ENCODE measurements at regions not wholly inside any gene's neighbourhood (a gene's known extent, or its start where the extent isn't known, plus 50 kb on each side); places are given as distances from the start of the nearest gene placed in this dataset.
"Not testable (repeated sequence)": the region's sequence is repeated elsewhere in the genome, so short reads cannot be mapped to it uniquely, and the experiment has no call there.

DNA sequence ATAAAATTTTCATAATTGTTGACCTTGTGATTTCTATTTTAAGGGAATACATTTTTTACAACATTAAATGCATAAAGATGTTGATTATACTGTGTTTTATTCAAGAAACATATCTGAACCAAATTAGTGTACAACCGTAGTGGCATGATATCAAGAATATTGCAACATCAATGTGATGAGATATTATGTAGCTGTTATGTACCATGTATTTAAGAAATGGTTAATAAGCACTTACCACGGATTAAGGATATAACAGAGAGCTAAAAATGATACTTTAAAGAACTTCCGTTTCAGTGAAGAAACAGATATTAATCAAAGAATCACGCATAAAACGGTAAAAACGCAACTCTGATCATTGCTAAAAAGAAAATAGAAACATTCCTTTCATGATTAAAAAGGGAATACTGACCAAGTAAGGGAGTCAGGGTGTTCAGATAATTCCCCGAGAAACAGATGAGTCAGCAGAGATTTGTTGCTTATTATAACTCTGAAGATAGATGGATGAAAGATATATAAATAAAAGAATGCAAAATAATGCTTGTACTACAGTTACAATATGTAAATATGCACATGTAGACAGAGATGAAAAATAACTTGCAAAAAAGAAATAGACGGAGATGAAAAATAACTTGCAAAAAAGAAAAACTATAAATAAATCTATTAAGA is 281.9 kb upstream of the MAF start:
- no peak for DNase-seq

DNA sequence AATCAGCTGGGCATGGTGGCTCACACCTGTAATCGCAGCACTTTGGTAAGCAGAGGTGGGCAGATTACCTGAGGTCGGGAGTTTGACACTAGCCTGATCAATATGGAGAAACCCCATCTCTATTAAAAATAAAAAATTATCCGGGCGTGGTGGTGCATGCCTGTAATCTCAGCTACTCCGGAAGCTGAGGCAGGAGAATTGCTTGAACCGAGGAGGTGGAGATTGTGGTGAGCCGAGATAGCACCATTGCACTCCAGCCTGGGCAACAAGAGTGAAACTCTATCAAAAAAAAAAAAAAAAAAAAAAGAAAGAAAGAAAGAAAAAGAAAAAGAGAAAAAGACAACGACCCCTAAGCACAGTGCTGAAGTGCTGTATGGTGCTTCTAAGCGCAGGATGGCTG is 280.6 kb upstream of the MAF start:
- not testable (repeated sequence) for DNase-seq

DNA sequence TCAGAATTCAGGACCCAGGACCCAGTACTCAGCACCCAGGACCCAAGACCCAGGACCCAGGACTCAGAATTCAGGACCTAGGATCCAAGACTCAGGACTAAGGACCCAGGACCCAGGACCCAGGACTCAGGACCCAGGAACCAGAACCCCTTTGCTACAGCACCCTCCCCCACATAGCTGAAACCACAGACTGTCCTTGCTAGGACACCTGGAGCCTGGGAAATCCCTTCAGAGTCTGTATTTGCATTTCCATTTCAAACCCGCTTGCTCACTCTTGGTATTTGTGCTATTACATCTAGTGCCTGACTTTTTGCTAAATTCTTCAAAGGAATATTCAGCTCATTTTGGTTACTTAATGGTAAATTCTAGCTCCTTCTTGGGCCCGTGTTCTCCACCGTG is 275.8 kb upstream of the MAF start:
- no peak for DNase-seq

DNA sequence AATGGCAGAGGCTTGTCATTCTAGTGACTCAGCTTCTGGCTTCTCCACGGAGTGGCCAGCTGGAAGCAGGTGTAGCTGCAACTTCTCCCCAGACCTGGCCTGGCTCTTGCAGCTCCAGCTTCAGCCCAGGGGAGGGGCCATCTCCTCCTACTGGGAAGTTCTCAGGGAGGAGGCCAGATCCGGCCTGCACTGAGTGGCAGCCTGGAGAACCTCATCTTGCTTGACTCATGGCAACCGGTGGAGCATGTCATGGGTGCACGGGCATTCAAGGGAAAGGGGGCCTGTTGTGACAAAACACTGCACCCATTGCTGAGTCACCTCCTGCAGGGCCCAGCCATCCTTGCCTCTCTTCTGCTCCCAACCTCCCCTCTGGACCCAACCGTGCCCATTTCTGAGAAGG is 273.9 kb upstream of the MAF start:
- DNase-seq, result no peak

DNA sequence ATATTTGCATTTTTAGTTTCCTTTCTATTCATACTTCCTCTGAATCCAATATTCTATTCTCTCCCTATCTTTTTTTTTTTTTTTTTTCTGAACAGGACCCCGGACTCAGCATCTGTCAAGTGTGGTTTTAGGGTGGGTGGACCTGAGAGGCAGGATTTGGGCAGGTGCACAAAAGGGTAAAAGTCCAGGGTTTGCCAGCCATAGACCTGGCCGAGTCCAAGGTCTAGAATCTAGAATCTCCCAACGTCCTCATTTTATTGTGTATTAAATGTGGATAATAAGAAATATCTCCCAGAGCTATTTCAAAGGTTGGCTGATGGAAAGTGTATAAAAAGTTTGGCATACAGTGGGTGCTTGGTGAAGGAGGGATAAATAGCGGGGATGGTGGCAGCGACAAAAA is 273.3 kb upstream of the MAF start:
- no peak for DNase-seq

DNA sequence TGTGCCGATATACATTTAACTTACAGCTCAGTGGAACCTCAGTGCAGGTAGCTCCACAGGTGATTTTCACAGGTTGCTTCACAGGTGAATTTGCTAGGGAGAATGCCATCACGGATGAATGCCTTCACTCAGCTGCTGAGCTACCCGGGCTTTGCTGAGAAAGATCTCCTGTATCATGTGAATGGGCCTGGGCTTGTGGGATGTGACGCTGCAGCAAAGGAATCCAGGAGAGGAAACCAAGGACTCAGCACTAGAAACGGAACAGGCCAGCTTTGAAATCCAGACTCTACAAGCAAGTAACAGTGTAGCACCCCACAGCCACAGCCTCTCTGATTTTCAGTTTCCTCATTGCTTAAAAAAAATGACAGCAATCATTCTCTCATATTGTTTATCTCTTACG is 271.4 kb upstream of the MAF start:
- no peak for DNase-seq

DNA sequence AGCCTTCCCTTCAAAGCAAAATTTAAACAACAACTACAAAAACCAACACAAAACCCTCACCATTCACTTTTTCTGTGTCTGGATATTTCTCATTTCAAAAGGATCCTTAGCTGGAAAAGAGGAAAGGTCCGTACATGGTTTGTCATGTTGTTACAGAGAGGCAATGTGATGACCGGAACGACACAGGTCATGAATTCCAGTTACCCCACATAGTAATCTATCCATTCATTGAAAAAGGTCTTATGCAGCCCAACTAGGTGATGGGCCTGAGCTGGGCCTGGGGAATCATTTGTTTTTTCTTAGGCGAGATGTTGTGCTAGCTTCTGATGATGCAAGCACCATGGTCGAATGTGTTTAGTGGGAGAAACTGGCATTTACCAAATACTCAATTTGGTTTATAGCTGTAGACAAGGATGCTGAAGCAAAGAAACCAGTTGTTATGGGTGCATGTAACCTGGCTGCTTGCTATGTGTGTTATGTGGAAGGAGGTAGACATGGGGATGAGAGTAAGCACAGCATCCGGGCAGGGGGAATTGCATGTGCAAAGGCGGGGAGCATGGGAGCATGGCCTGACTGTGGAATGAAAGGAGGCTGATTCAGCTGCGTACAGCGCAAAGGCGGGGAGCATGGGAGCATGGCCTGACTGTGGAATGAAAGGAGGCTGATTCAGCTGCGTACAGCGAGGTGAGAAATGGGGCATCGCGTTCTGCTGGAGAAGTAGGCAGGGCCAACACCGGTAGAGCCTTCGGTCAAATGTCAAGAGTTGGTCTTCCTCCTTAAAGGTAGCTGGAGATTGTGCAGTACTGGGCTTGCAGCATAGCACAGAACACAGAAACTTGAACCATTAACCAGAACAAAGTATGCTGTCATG is 269.7 kb upstream of the MAF start:
- DNase-seq, result no peak

DNA sequence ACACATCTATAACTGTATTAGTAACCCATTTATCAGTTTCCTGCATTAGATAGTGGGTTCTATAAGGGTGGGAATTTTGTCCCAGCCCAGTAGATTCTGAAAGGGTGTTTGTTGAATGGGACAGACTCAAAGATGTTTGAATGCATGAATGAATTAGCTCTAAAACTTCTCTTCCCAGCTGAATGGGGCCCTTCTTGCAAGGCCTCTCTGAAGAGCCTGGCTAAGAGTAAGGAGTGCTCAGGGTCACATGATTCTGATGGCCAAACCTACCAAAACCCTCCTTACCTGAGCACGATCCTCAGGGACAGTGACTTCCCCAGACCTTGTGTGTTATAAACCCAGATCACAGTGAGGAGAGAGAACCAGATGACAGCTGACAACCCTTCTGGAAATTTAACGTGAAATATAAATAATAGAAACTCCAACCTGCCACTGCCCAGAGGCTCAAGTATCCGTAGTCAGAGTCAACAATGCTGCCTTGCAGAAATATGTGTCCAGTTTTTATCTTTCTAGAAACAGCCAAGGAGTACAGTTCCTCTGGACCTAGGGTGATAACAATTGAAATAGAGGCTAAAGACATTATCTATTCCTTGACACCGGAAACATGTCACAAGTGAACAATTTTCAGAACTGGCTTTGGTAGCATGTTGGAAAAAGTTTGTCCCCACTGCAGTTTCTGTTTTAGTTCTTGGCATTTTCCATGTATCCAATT is 268.9 kb upstream of the MAF start:
- no peak for DNase-seq

DNA sequence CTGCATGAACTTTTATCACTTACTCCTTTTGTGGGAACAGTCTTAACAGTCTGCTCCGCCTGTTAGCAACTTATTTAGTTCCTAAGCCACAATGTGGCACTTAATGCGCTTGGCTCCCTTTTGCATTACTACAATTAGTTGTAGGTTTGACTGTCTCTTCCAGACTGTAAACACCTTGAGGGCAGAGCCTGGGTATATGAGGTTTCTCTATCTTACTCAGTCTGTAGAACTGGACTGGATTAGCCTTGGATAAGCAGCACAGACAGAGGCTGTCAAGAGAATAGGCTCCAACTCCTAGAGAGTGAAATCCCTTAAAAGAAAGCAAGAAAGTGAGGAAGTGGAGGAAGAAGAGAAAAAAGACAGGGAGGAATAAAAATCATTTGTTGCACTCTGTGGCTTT is 268.3 kb upstream of the MAF start:
- no peak for DNase-seq

DNA sequence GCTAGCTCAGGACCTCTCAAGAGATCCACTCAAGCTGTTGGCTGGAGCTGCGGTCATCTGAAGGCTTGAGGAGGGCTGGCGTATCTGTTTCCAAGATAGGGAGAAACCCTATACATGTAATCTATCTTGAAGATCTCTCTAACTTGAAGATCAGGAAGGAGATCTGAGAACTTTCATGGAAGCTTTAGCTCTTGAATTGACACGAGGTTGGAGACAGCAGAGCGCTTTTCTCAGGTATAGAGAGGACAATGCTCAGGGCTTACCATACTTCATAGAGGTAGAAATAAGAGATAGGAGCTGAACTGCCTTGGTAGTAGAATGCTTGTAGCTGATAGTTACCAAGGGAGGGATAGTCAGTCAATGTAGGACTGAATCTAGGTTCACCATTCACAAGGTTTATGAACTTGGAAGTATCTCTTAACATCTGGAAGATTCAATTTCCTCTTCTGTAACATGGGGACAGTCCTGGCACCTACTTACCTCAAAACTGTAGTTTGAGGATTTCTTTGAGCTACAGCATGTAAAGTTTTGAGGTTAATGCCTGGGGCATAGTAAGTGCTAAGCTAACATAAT is 267.0 kb upstream of the MAF start:
- no peak for DNase-seq

DNA sequence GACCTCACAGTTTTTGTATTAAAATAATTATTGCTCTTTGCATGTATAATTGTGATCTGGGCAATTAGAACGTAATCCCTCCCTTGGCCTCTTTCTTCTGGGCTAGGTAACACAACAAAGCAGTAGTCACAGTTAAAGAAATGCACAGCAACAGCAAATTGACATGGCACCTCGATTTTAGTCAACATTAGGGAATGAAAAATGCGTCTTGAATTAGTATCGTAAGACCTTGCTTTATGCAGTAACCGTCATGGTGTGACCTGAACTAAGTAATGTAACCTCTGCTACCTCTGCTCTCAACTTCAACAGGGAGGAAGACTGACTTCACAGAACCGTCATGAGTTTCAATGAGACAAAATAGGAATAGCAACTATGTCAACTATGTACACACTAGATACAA is 265.4 kb upstream of the MAF start:
- no peak for DNase-seq

DNA sequence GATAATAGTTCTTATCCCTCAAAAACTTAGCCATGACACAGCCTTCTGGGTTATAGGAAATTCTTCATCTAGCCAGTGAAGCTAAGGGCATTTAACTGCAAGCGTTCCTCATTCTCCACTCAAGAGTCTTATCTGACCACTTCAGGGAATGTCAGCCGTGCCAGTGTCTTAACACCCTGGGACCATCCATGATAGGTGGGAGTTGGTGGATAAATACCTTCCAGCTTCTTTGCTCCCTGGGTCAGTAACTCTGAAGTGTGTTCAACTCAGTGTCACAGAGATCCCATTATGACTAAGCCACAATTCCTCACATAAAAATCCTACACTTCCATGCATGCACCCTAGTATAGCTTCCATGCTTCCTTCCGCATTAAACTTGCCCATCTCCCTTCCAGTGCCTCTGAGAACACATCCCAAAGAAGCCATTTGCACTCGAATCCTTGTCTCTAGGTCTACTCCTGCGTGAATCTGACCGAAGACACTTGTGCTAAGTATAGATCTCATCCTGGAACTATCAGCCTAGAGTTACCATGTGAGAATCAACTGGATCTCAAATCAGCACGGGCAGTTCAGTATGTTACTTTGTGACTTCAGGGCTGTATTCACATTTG is 264.3 kb upstream of the MAF start:
- no peak for DNase-seq

DNA sequence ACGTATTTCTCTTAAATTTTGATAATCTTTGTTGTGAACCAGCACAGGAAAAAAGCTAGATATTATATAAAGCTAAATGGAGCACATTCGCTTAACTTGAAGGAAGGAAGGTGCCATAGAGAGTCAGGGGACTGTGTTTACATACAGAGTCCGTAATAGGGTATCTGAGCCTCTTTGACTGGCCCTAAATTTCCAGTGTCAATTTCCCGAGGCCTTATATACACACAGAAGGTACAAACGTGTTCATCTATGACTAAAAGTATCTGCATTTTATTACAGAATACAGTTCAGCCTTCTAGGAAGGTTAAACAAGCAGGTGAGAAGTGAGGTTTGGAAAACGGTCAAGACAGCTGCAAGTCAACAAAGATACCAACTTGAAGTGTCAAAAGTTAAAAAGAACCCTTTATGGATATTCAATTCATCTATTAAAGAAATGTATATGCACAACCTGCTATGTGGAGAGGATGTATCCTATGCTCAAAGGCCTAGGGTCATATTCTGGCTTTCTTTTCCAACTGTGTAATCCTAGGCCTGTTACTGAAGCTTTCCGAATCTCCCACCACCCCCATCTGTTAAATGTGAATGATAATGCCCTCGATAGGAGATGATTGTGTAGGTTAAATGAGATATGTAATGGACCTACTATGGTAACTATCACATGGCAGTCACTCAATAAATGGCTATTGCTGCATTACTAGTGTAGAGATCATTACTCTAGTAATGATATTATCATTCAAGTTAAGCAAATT is 263.7 kb upstream of the MAF start:
- DNase-seq, result no peak

DNA sequence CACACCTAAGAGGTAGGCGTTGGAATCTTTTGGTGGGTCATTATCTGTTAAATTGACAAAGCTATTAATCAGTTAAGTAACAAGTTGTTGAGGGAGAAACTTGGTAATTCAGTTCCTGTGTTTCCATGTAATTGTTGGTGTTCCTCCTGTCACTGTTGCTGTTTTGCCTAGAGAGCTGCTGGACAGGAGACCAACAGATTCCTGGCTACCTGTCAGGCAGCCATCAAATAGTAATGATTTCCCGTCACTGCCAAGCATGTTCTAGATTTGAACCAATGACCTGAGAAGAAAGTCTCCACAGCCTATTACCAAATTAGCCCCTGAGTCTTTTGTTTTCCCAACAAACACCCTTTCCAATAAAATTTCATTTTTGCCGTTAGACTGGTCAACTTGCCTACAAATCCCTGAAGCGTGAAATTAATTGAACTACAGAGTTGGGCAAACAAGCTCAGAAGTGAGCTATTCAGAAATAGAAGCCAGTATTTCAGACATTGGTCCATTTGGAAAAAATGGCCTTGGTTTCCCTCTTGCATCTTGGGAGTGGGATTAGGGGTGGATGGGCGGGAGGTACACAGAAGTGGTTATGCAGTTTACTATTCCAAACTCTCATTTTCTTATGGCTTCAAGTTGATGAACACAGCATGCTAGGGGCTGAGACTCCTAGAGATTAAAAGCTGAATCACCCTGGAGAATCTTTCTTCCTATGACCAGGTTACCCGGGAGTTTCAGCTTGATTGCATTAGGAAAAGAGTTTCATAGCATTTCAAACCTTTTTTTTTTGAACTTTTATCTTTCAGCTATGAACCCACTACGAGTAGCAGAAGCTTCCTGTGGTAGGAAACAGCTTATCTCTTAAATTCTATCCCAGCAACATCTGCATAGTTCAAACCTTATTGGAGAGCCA is 262.8 kb upstream of the MAF start:
- DNase-seq, result no peak

DNA sequence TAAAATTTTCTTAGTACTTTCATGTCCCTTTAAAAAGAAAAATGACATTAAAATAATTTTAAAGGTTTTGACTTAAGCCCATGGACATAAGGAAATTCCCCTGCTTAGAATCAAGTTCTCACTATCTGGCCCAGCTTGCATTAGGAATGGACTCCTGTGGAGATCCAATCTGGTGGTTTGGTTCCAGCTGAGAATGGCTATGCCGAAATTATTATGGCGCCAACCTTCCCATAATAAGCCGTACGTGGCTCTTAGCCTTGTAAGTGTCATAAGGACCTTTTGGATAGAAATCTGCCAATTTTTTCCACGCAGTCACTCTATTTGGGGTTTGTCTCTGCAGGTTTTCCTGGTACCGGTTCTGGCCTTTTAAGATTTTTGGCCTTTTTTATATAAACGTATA is 262.1 kb upstream of the MAF start:
- DNase-seq, result no peak

DNA sequence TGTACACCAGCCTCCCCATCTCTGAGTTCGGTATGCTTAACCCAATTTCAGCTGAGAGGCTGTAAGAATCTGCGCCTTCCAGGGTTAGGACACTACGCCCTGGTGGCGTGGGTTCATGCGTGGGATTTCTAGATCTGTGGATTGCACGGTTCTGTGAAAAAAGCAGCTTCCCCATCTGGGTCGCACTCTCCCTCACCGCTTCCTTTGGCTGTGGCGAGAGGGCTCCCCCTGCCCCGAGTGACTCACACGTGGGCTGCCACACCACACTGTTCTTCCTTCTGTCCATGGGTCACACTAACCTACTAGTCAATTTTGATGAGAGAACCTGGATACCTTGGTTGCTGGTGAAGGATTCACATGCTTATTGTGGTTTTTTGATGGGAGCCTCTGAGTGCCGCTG is 256.0 kb upstream of the MAF start:
- DNase-seq, result no peak

DNA sequence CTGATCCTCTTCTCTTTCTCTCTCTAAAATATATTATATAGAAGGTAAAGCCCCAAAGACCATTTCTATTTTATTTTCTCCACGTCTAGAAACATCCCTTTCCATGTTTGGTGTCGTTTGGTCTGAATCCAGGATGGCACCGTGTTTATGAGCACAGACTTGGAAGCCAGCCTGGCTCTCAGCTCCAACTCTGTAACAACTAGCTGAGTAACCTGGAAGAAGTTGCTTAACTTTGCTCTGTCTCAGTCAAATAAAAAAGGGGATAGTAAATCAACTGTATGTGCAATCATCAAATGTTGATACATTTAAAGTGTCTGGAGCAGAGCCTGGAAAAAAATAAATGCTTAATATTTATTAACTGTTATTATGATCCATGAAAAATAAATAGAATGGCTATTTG is 249.8 kb upstream of the MAF start:
- DNase-seq, result no peak

DNA sequence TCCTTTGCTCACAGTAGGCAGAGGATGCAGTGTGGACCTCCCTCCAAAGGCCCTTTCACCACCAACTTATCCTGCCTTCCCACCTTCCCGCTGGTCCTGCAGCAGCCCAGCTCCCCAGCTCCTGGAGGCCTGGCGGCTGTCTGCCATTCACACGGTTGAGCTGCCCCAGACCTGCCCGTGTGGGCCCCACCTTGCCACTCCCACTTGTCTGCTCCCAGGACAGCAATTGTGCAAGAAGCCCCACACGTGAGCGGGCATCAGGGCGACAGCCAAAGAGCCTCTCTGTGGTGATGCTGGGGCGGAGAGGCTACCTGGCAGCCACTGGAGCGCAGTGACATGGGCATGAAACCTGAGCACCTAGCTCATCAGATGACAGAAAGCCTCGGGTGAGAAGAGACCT is 248.6 kb upstream of the MAF start:
- DNase-seq, result no peak

DNA sequence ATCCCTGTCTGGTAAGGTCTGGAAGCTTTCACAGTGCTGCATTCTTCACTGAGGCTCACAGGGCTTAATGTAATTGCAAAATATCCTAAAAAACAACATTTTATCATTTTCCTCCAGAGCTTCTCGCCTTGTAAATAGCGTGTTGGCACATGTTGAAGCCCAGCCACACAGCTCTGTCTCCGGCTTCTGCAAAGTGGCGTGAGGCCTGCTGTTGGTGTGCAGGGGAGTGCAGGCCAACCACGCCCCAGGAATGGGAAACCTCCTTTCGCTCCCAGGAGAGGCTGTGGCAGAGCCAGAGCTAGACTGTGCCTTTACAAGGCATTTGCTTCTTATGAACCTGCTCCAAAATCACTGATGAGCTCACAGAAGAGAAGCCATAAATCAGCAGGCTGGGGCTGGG is 248.2 kb upstream of the MAF start:
- DNase-seq, result no peak

DNA sequence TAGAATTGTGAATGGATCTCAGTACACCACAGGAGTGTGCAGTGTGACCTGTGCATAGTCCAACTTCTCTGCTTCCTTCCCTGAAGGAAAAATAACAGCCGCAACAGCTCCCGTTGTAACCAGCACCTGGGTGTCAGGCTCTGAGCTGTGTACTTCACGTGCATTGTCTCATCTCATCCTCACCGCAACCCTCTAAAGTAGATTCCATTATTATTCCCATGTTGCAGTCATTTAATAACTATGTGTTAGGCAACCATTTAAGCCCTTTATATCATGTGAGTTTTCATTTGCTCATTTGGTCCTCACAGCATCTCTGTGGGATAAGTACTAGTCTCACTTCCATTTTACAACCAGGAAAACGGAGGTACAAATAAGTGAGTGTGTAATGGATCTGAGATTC is 247.0 kb upstream of the MAF start:
- no peak for DNase-seq

DNA sequence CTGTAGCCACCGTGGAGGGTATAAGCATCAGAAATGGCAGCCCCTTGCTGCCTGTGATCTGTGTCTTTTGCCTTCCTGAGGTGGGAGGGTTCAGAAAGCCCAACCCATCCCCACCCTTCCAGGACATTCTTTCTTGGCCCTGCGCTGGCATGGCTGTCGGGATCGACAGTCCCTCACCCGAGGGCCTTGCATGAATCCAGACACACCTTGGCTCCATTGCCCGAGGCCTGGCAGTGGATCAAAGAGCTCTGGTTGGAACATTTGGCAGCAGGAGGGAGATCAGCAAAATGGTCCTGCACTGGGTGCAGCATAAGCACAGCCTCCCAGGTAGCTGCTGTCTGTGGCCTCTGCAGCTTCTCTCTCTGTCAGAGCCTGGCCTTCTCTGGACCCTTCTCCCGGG is 246.6 kb upstream of the MAF start:
- no peak for DNase-seq
